K562 (cell line): ENCODE measurements at regions not wholly inside any gene's neighbourhood (a gene's known extent, or its start where the extent isn't known, plus 50 kb on each side); places are given as distances from the start of the nearest gene placed in this dataset.

Experiments used
- ATAC-seq: fragments of 200-7000 bp; cut with Tn5 transposase; 3 replicates; pipeline ENCODE4 v1.9.1; 2020; ENCODE audit warnings: moderate library complexity
- BruUV-seq: library from RNA; stranded (reverse); fragments of 400-500 nt; replicated peaks from 2 replicates; lab custom pipeline; 2021; lab: Mats Ljungman, UMichigan
- CTCF ChIA-PET: fragments of 300-600 bp; formaldehyde crosslinking; extraction: SDS; loops from one replicate; lab custom pipeline; 2021; ENCODE audit warnings: low intra/inter-chr PET ratio; lab: Yijun Ruan, JAX
- POLR2A ChIA-PET: fragments of 300-600, 350-650 bp; sonication (Branson Sonifier 250); formaldehyde crosslinking; extraction: SDS; loops from one replicate; lab custom pipeline; 2021; ENCODE audit warnings: antibody characterized with exemption, inconsistent platforms; lab: Yijun Ruan, JAX
- DNase-seq, 4 experiments: peaks; one replicate each; pipeline versions ENCODE4 v3.0.0 to v3.0.0-alpha.2; 2011 to 2018; ENCODE audit warnings: low spot score in 3 of 4, mixed read lengths in 3 of 4; ENCODE audit errors: extremely low read depth in 1 of 4
- FAIRE-seq: peaks from 2 replicates; lab custom pipeline; 2011; peaks lifted over from hg19 to GRCh38; lab: Jason Lieb, UNC
- H2AFZ ChIP-seq: 2 replicates; pipeline ENCODE4 v1.6.0; 2011; ENCODE audit warnings: low read depth, low read length, control low read depth, inconsistent platforms
- H3K27ac ChIP-seq: fragments of 200-600 bp; 3 replicates; pipeline ENCODE4 v1.8.0; 2011; ENCODE audit warnings: low read depth, mild to moderate bottlenecking, control low read depth, inconsistent platforms, low read length, moderate library complexity, mixed read lengths; ENCODE audit errors: extremely low read depth
- H3K27me3 ChIP-seq, 2 experiments: fragments of 300-600 bp in 1 of 2; 2 replicates in 1 of 2; 3 replicates in 1 of 2; pipeline versions ENCODE4 v1.6.0 to v1.8.0; 2011; ENCODE audit warnings: inconsistent platforms in 2 of 2, low read length in 2 of 2, mild to moderate bottlenecking in 1 of 2, mixed read lengths in 1 of 2, moderate library complexity in 1 of 2; ENCODE audit not compliant: control insufficient read depth in 2 of 2, insufficient read depth in 2 of 2
- H3K36me3 ChIP-seq: fragments of 300-600 bp; 3 replicates; pipeline ENCODE4 v1.8.0; 2011; ENCODE audit warnings: mild to moderate bottlenecking, low read length, inconsistent platforms; ENCODE audit not compliant: control insufficient read depth, insufficient read depth
- H3K4me1 ChIP-seq, 2 experiments: fragments of 200-600 bp in 1 of 2; replicated peaks in 1 of 2; 2 replicates in 1 of 2; 3 replicates in 1 of 2; pipeline versions ENCODE4 v1.5.1 to v1.8.0; 2011; ENCODE audit warnings: inconsistent platforms in 2 of 2, low read length in 2 of 2, mild to moderate bottlenecking in 1 of 2, mixed read lengths in 1 of 2, moderate library complexity in 1 of 2; ENCODE audit not compliant: control insufficient read depth in 2 of 2, insufficient read depth in 2 of 2
- H3K4me2 ChIP-seq: 2 replicates; pipeline ENCODE4 v1.6.1; 2011; ENCODE audit warnings: low read length, control low read depth, inconsistent platforms, mixed read lengths; ENCODE audit not compliant: insufficient read depth
- H3K4me3 ChIP-seq: fragments of 200-600 bp; sonication (generic), shearing (Covaris generic); 2 replicates; pipeline ENCODE4 v1.5.1; 2016; ENCODE audit warnings: control low read depth, inconsistent platforms
- H3K79me2 ChIP-seq: fragments of 200-600 bp; 3 replicates; pipeline ENCODE4 v1.8.0; 2011; ENCODE audit warnings: low read length, inconsistent platforms; ENCODE audit not compliant: control insufficient read depth, insufficient read depth
- H3K9ac ChIP-seq, 2 experiments: 2 replicates each; pipeline versions ENCODE4 v1.6.0 to v1.6.1; 2011; ENCODE audit warnings: low read depth in 2 of 2, low read length in 2 of 2, control low read depth in 1 of 2, inconsistent platforms in 1 of 2, mild to moderate bottlenecking in 1 of 2, mixed read lengths in 1 of 2; ENCODE audit not compliant: insufficient read depth in 1 of 2
- H3K9me1 ChIP-seq: one replicate; pipeline ENCODE4 v1.6.0; 2011; ENCODE audit warnings: inconsistent platforms, mild to moderate bottlenecking, low read length, moderate library complexity; ENCODE audit not compliant: control insufficient read depth, insufficient read depth
- H3K9me3 ChIP-seq: replicated peaks from 2 replicates; pipeline ENCODE4 v1.5.1; 2011; ENCODE audit warnings: low read depth, low read length, inconsistent platforms; ENCODE audit not compliant: control insufficient read depth, insufficient read depth
- H4K20me1 ChIP-seq: replicated peaks from 2 replicates; pipeline ENCODE4 v1.6.1; 2011; ENCODE audit warnings: low read length, inconsistent platforms, mixed read lengths; ENCODE audit not compliant: control insufficient read depth, insufficient read depth
- SIN3A ChIP-seq, 2 experiments: fragments of 150-350 bp in 1 of 2; IDR thresholded peaks; 2 replicates each; pipeline ENCODE4 v1.6.1; 2011 to 2016; ENCODE audit warnings: borderline replicate concordance in 2 of 2, low read depth in 2 of 2, low read length in 2 of 2, mild to moderate bottlenecking in 2 of 2, moderate library complexity in 2 of 2; ENCODE audit not compliant: control insufficient read depth in 1 of 2
- ZFX ChIP-seq: sonication (generic); formaldehyde crosslinking; IDR thresholded peaks from 2 replicates; pipeline ENCODE4 v1.8.0; 2022; ENCODE audit warnings: mild to moderate bottlenecking, missing genetic modification reagents, moderate library complexity
- WGBS: fragments of 100-300 bp; shearing (Covaris generic); methylation state at CpG from one replicate; pipeline ENCODE4 v1.1.6; 2016; ENCODE audit warnings: low coverage, mixed read lengths; ENCODE audit not compliant: insufficient coverage; ENCODE audit errors: missing lambda C conversion rate; 5-methylcytosine and 5-hydroxymethylcytosine counted together
- in situ Hi-C: fragments of 300-500 bp; cut with MboI; formaldehyde crosslinking; loops from 4 replicates; pipeline ENCODE4 v1.15.0; 2018; ENCODE audit warnings: inconsistent platforms, mixed read lengths
- intact Hi-C: fragments of 100-400 bp; cut with micrococcal nuclease; formaldehyde crosslinking; loops from 2 replicates; pipeline ENCODE4 v1.14.2; 2022
- TF ChIP-seq, protein P1 (sequence below): fragments of 250-450 bp; sonication (Bioruptor Pico); IDR thresholded peaks from 2 replicates; pipeline ENCODE4 v1.4.0; 2020
- TF ChIP-seq, protein P2 (sequence below): fragments of 250-450 bp; sonication (Bioruptor Pico); IDR thresholded peaks from 2 replicates; pipeline ENCODE4 v1.9.0; 2021; ENCODE audit warnings: mild to moderate bottlenecking

DNA sequence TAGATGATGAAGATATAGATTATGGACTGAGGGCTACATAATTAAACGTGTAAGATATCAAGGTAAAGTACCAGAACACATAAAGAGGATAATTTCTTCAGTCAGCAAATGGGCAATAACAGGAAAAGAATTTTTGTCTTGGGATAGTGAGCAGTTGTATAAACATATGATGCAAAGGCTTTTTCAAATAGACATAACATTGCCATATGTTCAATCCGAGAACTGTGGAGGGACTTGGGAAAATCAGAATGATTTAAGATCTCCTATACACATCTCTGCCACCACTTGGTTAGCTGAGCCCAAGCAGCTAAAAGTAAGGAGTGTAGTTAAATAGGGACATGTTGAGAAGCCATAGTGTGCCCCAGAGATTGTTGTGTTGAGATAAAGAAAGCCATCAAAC, 287.6 kb upstream of the ZNF521 start (continued):
- TF ChIP-seq SIN3A (IDR thresholded peaks at IDR 0.05; ENCODE audit: borderline replicate concordance in 2 of 2, control insufficient read depth in 1 of 2, low read depth in 2 of 2, low read length in 2 of 2), result no peak
- TF ChIP-seq, protein P1, sequence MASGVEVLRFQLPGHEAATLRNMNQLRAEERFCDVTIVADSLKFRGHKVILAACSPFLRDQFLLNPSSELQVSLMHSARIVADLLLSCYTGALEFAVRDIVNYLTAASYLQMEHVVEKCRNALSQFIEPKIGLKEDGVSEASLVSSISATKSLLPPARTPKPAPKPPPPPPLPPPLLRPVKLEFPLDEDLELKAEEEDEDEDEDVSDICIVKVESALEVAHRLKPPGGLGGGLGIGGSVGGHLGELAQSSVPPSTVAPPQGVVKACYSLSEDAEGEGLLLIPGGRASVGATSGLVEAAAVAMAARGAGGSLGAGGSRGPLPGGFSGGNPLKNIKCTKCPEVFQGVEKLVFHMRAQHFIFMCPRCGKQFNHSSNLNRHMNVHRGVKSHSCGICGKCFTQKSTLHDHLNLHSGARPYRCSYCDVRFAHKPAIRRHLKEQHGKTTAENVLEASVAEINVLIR, result no peak
- no peak for TF ChIP-seq ZFX

DNA sequence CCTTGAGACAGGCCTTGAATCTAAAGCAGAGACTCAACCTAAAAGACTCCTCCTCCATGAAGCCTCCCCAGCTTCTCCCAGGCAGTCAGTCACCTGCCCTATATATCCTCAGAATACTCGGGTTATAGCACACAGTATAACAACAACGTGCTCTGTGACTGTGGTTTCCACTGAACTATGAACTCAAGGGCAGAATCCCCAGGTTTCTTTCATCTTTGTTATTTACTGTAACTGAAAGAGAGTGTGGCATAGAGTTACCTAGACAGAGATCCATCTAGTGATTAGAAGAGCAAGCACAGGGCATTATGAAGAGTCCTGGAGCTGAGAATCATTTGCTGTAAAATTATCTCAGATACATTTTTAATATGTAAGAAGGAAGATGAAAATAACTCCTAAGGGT, 281.6 kb upstream of the ZNF521 start:
- ChIA-PET CTCF (no interaction called here), POLR2A (no interaction called here)
- H3K27me3 ChIP-seq, result no peaks in the 10 kb centered on the region
- no peaks in the 10 kb centered on the region for H3K36me3 ChIP-seq
- ATAC-seq, result no peak
- H3K27ac ChIP-seq, result no peak overlapping the region
- DNase-seq, result no peak
- no TSS peak for BruUV-seq
- TF ChIP-seq, protein P2, sequence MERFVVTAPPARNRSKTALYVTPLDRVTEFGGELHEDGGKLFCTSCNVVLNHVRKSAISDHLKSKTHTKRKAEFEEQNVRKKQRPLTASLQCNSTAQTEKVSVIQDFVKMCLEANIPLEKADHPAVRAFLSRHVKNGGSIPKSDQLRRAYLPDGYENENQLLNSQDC, result no peak
- H3K4me1 ChIP-seq, result no peaks in the 10 kb centered on the region
- no peak for FAIRE-seq
- in situ Hi-C loops, result no loop called here
- H2AFZ ChIP-seq, result no peak overlapping the region
- H3K9me1 ChIP-seq, result no peaks in the 10 kb centered on the region
- intact Hi-C loops, result no loop called here
- no peaks in the 10 kb centered on the region for H4K20me1 ChIP-seq
- no peak overlapping the region for H3K4me2 ChIP-seq
- no peak overlapping the region for H3K9ac ChIP-seq
- WGBS, result 0% methylated on average over 2 of the region's 2 CpGs
- no peaks in the 10 kb centered on the region for H3K79me2 ChIP-seq
- no peaks in the 10 kb centered on the region for H3K9me3 ChIP-seq
- no peak overlapping the region for H3K4me3 ChIP-seq
